SU-DHL-6 (cell line): ENCODE measurements at regions not wholly inside any gene's neighbourhood (a gene's known extent, or its start where the extent isn't known, plus 50 kb on each side); places are given as distances from the start of the nearest gene placed in this dataset.

Source experiments
- H2AFZ ChIP-seq: fragments of 200-600 bp; sonication (generic); 2 replicates; pipeline ENCODE4 v1.6.1; 2014; ENCODE audit warnings: low read depth, mild to moderate bottlenecking, moderate library complexity, mixed read lengths, antibody characterized with exemption, low read length; ENCODE audit not compliant: severe bottlenecking
- H3F3A ChIP-seq: fragments of 200-600 bp; shearing (Covaris generic); 2 replicates; pipeline ENCODE4 v1.6.0; 2016; ENCODE audit warnings: antibody characterized with exemption, mild to moderate bottlenecking; ENCODE audit not compliant: insufficient read depth
- H3K27ac ChIP-seq: fragments of 200-600 bp; sonication (generic); 2 replicates; pipeline ENCODE4 v1.5.1; 2016; ENCODE audit warnings: low read depth, mild to moderate bottlenecking, low read length, moderate library complexity, mixed read lengths
- H3K27me3 ChIP-seq: fragments of 200-600 bp; sonication (generic), shearing (Covaris generic); 2 replicates; pipeline ENCODE4 v1.6.0; 2014; ENCODE audit warnings: mild to moderate bottlenecking, low read length
- H3K36me3 ChIP-seq: fragments of 200-600 bp; sonication (generic); 2 replicates; pipeline ENCODE4 v1.6.1; 2014; ENCODE audit warnings: mild to moderate bottlenecking, low read length, mixed read lengths
- H3K4me2 ChIP-seq: fragments of 300-600, 200-600 bp; shearing (Covaris generic), sonication (generic); 2 replicates; pipeline ENCODE4 v1.6.0; 2014; ENCODE audit warnings: low read length, low read depth, mild to moderate bottlenecking; ENCODE audit not compliant: poor library complexity, severe bottlenecking
- H3K4me3 ChIP-seq: fragments of 200-600 bp; sonication (generic); 2 replicates; pipeline ENCODE4 v1.5.1; 2014; ENCODE audit warnings: antibody characterized with exemption, low read length, mild to moderate bottlenecking, mixed read lengths; ENCODE audit not compliant: insufficient read depth, poor library complexity, severe bottlenecking
- H3K79me2 ChIP-seq: fragments of 200-600 bp; sonication (generic); 2 replicates; pipeline ENCODE4 v1.6.1; 2014; ENCODE audit warnings: mild to moderate bottlenecking, low read length, moderate library complexity; ENCODE audit not compliant: insufficient read depth
- H3K9ac ChIP-seq: fragments of 200-600 bp; sonication (generic); 2 replicates; pipeline ENCODE4 v1.7.0; 2014; ENCODE audit warnings: mild to moderate bottlenecking, low read length
- H3K9me2 ChIP-seq: fragments of 200-600 bp; sonication (generic); replicated peaks from 2 replicates; pipeline ENCODE4 v1.6.1; 2014; ENCODE audit warnings: low read length; ENCODE audit not compliant: insufficient read depth
- H3K9me3 ChIP-seq: fragments of 200-600 bp; sonication (generic); 2 replicates; pipeline ENCODE4 v1.6.1; 2014; ENCODE audit warnings: low read length, mixed read lengths; ENCODE audit not compliant: insufficient read depth
- H4K20me1 ChIP-seq: fragments of 200-600 bp; sonication (generic); 2 replicates; pipeline ENCODE4 v1.6.1; 2014; ENCODE audit warnings: low read depth, mild to moderate bottlenecking, antibody characterized with exemption, low read length, moderate library complexity, mixed read lengths
- EZH2phosphoT487 ChIP-seq: fragments of 200-600 bp; sonication (generic), shearing (Covaris generic); conservative IDR thresholded peaks from 2 replicates; pipeline ENCODE4 v1.6.1; 2018; ENCODE audit warnings: mild to moderate bottlenecking, antibody characterized with exemption, low read length, moderate library complexity, mixed read lengths
- TF ChIP-seq, protein P1 (sequence below): fragments of 200-600 bp; sonication (generic); IDR thresholded peaks from one replicate; pipeline ENCODE4 v1.5.1; 2017; ENCODE audit warnings: antibody characterized with exemption, mild to moderate bottlenecking, low read length, moderate library complexity; ENCODE audit not compliant: insufficient read depth, poor library complexity, severe bottlenecking

DNA sequence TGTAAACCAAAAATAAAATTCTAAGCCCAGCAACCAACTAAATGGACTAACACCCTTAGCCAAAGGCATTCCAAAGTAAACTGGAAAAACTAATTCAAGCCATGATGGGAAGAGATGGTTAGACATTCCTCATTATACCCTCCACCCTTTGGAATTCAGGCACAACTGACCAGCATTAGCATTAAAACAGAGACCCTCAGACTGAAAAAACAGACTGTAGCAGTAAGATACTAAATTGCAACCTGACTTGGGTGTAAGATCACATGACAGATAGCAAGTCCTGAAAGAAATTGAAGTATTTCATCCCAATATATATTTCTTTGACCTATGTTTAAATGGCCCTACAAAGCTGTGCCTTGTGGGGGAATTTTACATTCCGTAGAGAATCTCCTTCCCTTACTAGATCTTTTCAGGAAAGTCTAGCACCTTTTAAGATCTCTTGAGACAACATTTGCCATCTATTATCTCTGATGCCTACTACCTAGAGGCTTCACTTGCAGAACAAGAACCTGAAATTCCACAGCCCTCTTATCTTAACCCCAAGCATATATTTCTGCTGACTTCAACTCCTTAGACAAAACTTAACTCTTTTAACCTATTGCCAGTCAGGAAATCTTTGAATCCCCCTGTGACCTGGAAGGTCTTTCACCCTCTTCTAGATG lies 750.2 kb upstream of the IGFBP3 start:
- TF ChIP-seq, protein P1, sequence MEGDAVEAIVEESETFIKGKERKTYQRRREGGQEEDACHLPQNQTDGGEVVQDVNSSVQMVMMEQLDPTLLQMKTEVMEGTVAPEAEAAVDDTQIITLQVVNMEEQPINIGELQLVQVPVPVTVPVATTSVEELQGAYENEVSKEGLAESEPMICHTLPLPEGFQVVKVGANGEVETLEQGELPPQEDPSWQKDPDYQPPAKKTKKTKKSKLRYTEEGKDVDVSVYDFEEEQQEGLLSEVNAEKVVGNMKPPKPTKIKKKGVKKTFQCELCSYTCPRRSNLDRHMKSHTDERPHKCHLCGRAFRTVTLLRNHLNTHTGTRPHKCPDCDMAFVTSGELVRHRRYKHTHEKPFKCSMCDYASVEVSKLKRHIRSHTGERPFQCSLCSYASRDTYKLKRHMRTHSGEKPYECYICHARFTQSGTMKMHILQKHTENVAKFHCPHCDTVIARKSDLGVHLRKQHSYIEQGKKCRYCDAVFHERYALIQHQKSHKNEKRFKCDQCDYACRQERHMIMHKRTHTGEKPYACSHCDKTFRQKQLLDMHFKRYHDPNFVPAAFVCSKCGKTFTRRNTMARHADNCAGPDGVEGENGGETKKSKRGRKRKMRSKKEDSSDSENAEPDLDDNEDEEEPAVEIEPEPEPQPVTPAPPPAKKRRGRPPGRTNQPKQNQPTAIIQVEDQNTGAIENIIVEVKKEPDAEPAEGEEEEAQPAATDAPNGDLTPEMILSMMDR, result no peak
- TF ChIP-seq EZH2phosphoT487, result no peak
- Histone ChIP-seq H3K79me2 (no peaks in the 10 kb centered on the region), H3K27ac (no peak overlapping the region), H2AFZ (no peak overlapping the region), H3K27me3 (no peaks in the 10 kb centered on the region), H3K36me3 (no peaks in the 10 kb centered on the region), H3K9me3 (no peaks in the 10 kb centered on the region), H4K20me1 (no peaks in the 10 kb centered on the region), H3K9me2 (no peaks in the 10 kb centered on the region), H3K9ac (no peak overlapping the region), H3K4me3 (no peak overlapping the region), H3F3A (no peaks in the 10 kb centered on the region), H3K4me2 (no peak overlapping the region)

DNA sequence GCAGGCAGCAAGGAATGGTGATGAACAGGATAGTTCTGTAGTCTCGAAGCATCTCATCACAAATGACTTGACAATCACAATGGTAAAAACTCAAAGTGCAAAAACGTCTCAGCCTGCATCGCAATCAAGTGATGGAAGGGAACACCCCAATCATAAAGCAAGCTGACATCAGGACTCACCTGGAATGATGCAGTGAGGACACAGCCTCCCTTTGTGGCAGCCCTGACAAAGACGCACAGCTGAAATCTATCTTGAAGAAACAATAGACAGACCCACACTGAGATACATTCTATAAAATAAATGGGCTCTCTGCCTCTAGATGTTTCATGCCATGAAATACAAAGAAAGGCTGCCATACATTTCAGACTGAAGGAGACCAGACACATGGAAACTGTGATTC lies 748.0 kb upstream of the IGFBP3 start:
- Histone ChIP-seq H3K27me3 (no peaks in the 10 kb centered on the region), H3K4me3 (no peak overlapping the region), H3K4me2 (no peak overlapping the region), H3K27ac (no peak overlapping the region), H4K20me1 (no peaks in the 10 kb centered on the region), H3F3A (no peaks in the 10 kb centered on the region), H3K36me3 (no peaks in the 10 kb centered on the region), H2AFZ (no peak overlapping the region), H3K9me3 (no peaks in the 10 kb centered on the region), H3K9me2 (no peaks in the 10 kb centered on the region), H3K9ac (no peak overlapping the region), H3K79me2 (no peaks in the 10 kb centered on the region)
- TF ChIP-seq EZH2phosphoT487, result no peak
- TF ChIP-seq, protein P1, result no peak

DNA sequence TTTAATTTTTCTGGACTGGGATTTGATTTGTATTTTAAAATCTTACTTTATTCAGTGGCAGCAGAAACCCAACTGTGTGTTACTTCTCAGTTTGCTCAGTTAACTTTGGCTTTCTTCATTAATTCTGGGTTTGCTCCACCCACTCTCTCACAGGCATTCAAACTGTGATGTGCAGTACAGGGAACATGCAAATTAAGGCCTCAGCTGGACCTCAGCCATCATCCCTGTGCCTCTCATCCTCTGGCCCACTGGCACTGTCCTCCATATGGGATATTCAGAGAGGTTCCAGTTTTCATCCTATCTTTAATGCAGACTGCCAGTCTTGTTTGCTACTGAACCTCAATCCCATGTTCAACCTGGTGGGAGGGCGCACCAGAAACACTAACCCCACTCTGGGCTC lies 743.4 kb upstream of the IGFBP3 start:
- no peak overlapping the region for H3K9ac ChIP-seq
- 0 out of 2 replicates have a peak, but pooled peaks cover 3% of the 10 kb centered on the region for H3K27me3 ChIP-seq
- no peak overlapping the region for H2AFZ ChIP-seq
- TF ChIP-seq, protein P1, result no peak
- TF ChIP-seq EZH2phosphoT487, result no peak
- H3K27ac ChIP-seq, result no peak overlapping the region
- H4K20me1 ChIP-seq, result no peaks in the 10 kb centered on the region
- H3K4me2 ChIP-seq, result no peak overlapping the region
- H3F3A ChIP-seq, result no peaks in the 10 kb centered on the region
- H3K4me3 ChIP-seq, result no peak overlapping the region
- H3K9me3 ChIP-seq, result no peaks in the 10 kb centered on the region
- H3K79me2 ChIP-seq, result no peaks in the 10 kb centered on the region
- H3K9me2 ChIP-seq, result no peaks in the 10 kb centered on the region
- no peaks in the 10 kb centered on the region for H3K36me3 ChIP-seq
